Testis (tissue), 2 donors: ENCODE measurements at regions not wholly inside any gene's neighbourhood (a gene's known extent, or its start where the extent isn't known, plus 50 kb on each side); places are given as distances from the start of the nearest gene placed in this dataset.

Experiments used
- CTCF ChIP-seq, 3 experiments: fragments of 450-650 bp in 2 of 3; fragments of 200-600 bp in 1 of 3; sonication (generic) in 1 of 3; IDR thresholded peaks; one replicate each; pipeline ENCODE4 v1.5.1; 2016 to 2019; ENCODE audit warnings: antibody characterized with exemption in 3 of 3, mild to moderate bottlenecking in 2 of 3, moderate library complexity in 1 of 3
- POLR2A ChIP-seq: fragments of 450-650 bp; IDR thresholded peaks from one replicate; pipeline ENCODE4 v1.6.1; 2017; ENCODE audit warnings: antibody characterized with exemption, mild to moderate bottlenecking, moderate library complexity

- no peak for TF ChIP-seq CTCF (IDR thresholded peaks at IDR 0.05)
- no peak for TF ChIP-seq POLR2A
These were observed 1656.1 kb downstream of the KCNT2 start for GRCh38 chr1:194952171-194952570.
